GM23248 (cell line): ENCODE measurements at regions not wholly inside any gene's neighbourhood (a gene's known extent, or its start where the extent isn't known, plus 50 kb on each side); places are given as distances from the start of the nearest gene placed in this dataset.

Source experiments
- DNase-seq: peaks from one replicate; pipeline ENCODE4 v3.0.0-alpha.2; 2015
- H2AFZ ChIP-seq: fragments of 200-600 bp; sonication (generic); 2 replicates; pipeline ENCODE4 v1.6.1; 2016; ENCODE audit warnings: antibody characterized with exemption
- H3F3A ChIP-seq: fragments of 200-600 bp; sonication (generic); 2 replicates; pipeline ENCODE4 v1.6.1; 2016; ENCODE audit warnings: mild to moderate bottlenecking, antibody characterized with exemption, mixed run types; ENCODE audit not compliant: insufficient read depth
- H3K27ac ChIP-seq: fragments of 200-600 bp; sonication (generic); 2 replicates; pipeline ENCODE4 v1.5.1; 2016; ENCODE audit warnings: mild to moderate bottlenecking
- H3K27me3 ChIP-seq: fragments of 200-600 bp; sonication (generic); replicated peaks from 2 replicates; pipeline ENCODE4 v1.6.1; 2016; ENCODE audit warnings: mild to moderate bottlenecking; ENCODE audit not compliant: insufficient read depth
- H3K36me3 ChIP-seq: fragments of 200-600 bp; sonication (generic); 2 replicates; pipeline ENCODE4 v1.6.1; 2016; ENCODE audit warnings: low read depth, mild to moderate bottlenecking
- H3K4me1 ChIP-seq: fragments of 200-600 bp; sonication (generic); 2 replicates; pipeline ENCODE4 v1.6.1; 2016; ENCODE audit warnings: mild to moderate bottlenecking; ENCODE audit not compliant: insufficient read depth
- H3K4me2 ChIP-seq: fragments of 200-600 bp; sonication (generic); one replicate; pipeline ENCODE4 v1.6.1; 2016; ENCODE audit warnings: mild to moderate bottlenecking; ENCODE audit not compliant: unreplicated experiment
- H3K4me3 ChIP-seq: fragments of 200-600 bp; sonication (generic); 2 replicates; pipeline ENCODE4 v1.5.1; 2016; ENCODE audit warnings: mild to moderate bottlenecking
- H3K79me2 ChIP-seq: fragments of 200-600 bp; sonication (generic); 2 replicates; pipeline ENCODE4 v1.6.1; 2016; ENCODE audit warnings: mild to moderate bottlenecking; ENCODE audit not compliant: insufficient read depth
- H3K9ac ChIP-seq: fragments of 200-600 bp; sonication (generic); 2 replicates; pipeline ENCODE4 v1.6.1; 2016; ENCODE audit warnings: mild to moderate bottlenecking
- H3K9me2 ChIP-seq: fragments of 200-600 bp; sonication (generic); 2 replicates; pipeline ENCODE4 v1.6.1; 2016; ENCODE audit warnings: mixed run types, mild to moderate bottlenecking, moderate library complexity; ENCODE audit not compliant: insufficient read depth
- H3K9me3 ChIP-seq: fragments of 200-600 bp; sonication (generic); one replicate; pipeline ENCODE4 v1.6.1; 2017; ENCODE audit warnings: low read depth
- H4K20me1 ChIP-seq: fragments of 200-600 bp; sonication (generic); 2 replicates; pipeline ENCODE4 v1.6.0; 2016; ENCODE audit not compliant: insufficient read depth
- EZH2 ChIP-seq: fragments of 200-600 bp; sonication (generic); IDR thresholded peaks from 2 replicates; pipeline ENCODE4 v1.6.1; 2018; ENCODE audit warnings: antibody characterized with exemption, mild to moderate bottlenecking; ENCODE audit not compliant: insufficient read depth, poor library complexity, severe bottlenecking
- EZH2phosphoT487 ChIP-seq: fragments of 200-600 bp; sonication (generic); IDR thresholded peaks from 2 replicates; pipeline ENCODE4 v1.6.1; 2018; ENCODE audit warnings: antibody characterized with exemption, moderate library complexity, mild to moderate bottlenecking, low read depth; ENCODE audit not compliant: insufficient read depth
- WGBS, 2 experiments: methylation state at CpG; one replicate each; pipeline ENCODE4 v1.1.6; 2015 to 2017; ENCODE audit warnings: low lambda C conversion rate in 2 of 2, low coverage in 1 of 2; ENCODE audit errors: missing lambda C conversion rate in 2 of 2; 5-methylcytosine and 5-hydroxymethylcytosine counted together
- in situ Hi-C: fragments of 300-500 bp; cut with MboI; formaldehyde crosslinking; loops from 2 replicates; pipeline ENCODE4 v1.15.0; 2020

DNA sequence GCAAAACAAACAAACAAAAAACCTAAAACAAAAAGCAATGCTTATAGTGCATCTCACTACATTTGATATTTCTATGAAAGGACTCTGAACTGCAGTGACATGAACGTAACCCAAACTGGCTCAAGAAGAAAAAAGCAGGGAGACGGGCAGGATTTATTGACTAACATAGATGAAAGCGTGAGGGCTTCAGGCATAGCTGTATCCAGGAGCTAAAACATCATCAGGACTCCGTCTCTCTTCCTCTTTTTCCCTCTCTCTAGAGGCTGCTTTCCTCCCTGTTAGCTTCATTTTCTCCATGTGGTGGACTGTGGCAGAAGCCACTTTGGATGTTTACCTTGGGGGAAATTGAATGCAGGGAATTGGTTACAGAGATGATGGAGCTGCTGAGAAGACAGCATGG is 418.2 kb upstream of the PROK2 start:
- TF ChIP-seq EZH2 (no peak), EZH2phosphoT487 (no peak)
- H3F3A ChIP-seq, result no peaks in the 10 kb centered on the region
- H3K27me3 ChIP-seq, result peaks cover 18% of the 10 kb centered on the region; the same call in 1 of the 2 replicates
- H3K36me3 ChIP-seq, result no peaks in the 10 kb centered on the region
- H3K4me1 ChIP-seq, result no peaks in the 10 kb centered on the region
- no peaks in the 10 kb centered on the region for H3K9me2 ChIP-seq
- no peak for DNase-seq
- WGBS, 2 experiments, result 46 to 57% methylated on average over 4 of the region's 4 CpGs
- H2AFZ ChIP-seq, result no peak overlapping the region
- in situ Hi-C loops, result no loop called here
- no peak overlapping the region for H3K4me2 ChIP-seq
- H3K9ac ChIP-seq, result no peak overlapping the region
- H3K79me2 ChIP-seq, result no peaks in the 10 kb centered on the region
- no peak overlapping the region for H3K4me3 ChIP-seq
- no peaks in the 10 kb centered on the region for H4K20me1 ChIP-seq
- no peaks in the 10 kb centered on the region for H3K9me3 ChIP-seq
- no peak overlapping the region for H3K27ac ChIP-seq

DNA sequence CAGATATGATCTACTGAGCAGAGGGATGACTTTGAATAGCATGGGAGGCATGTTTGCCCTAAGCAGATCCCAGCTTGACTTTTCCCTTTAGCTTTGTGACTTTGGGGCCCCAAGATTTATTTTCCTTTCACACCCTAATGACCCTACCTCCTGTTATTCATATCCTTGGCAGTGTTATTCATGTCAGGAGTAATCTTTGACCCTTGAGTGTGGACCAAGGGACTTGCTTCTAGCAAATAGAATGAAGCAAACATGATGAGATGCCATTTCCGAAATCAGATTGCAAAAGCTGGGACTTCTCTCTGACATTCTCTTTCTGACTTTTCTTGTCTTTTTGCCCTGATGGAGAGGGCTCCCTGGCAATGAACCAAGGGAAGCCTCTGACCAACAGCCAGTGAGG is 415.4 kb upstream of the PROK2 start:
- no peak for DNase-seq
- H3K4me3 ChIP-seq, result no peak overlapping the region
- H3K9ac ChIP-seq, result no peak overlapping the region
- H3K27me3 ChIP-seq, result peaks cover 14% of the 10 kb centered on the region; the same call in 1 of the 2 replicates
- H3K4me2 ChIP-seq, result no peak overlapping the region
- H3K4me1 ChIP-seq, result no peaks in the 10 kb centered on the region
- no peaks in the 10 kb centered on the region for H3F3A ChIP-seq
- H3K36me3 ChIP-seq, result no peaks in the 10 kb centered on the region
- 47 to 52% methylated on average over 1 of the region's 1 CpG for WGBS, 2 experiments
- no peak overlapping the region for H2AFZ ChIP-seq
- H3K9me3 ChIP-seq, result no peaks in the 10 kb centered on the region
- H4K20me1 ChIP-seq, result no peaks in the 10 kb centered on the region
- TF ChIP-seq EZH2phosphoT487 (no peak), EZH2 (no peak)
- in situ Hi-C loops, result no loop called here
- H3K79me2 ChIP-seq, result no peaks in the 10 kb centered on the region
- H3K9me2 ChIP-seq, result no peaks in the 10 kb centered on the region
- H3K27ac ChIP-seq, result no peak overlapping the region

DNA sequence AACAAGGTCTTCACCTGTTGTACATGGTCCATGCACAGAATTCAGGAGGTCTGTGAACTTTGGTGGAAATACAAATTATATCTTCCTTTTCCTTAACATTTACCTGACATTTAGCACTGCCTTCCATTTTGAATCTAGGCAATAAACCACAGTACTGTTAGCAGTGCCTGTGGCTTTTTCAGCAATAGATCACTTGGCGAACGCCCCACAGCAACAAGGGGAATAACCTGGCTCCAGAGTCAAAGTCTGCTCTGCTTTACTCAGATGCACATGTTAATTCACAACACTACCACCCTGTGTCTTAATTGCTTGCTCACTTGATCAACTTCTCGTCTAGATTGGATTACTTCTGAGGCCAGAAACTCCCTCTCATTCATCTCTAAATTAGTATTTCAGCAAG is 414.6 kb upstream of the PROK2 start:
- no peak for DNase-seq
- in situ Hi-C loops, result no loop called here
- Histone ChIP-seq H3F3A (no peaks in the 10 kb centered on the region), H3K27ac (no peak overlapping the region), H3K27me3 (peaks cover 12% of the 10 kb centered on the region; the same call in 1 of the 2 replicates), H3K9me3 (no peaks in the 10 kb centered on the region), H4K20me1 (no peaks in the 10 kb centered on the region), H3K4me2 (no peak overlapping the region), H2AFZ (no peak overlapping the region), H3K9ac (no peak overlapping the region), H3K4me1 (no peaks in the 10 kb centered on the region), H3K36me3 (no peaks in the 10 kb centered on the region), H3K79me2 (no peaks in the 10 kb centered on the region), H3K4me3 (no peak overlapping the region), H3K9me2 (no peaks in the 10 kb centered on the region)
- WGBS, 2 experiments, result 32 to 49% methylated on average over 3 of the region's 3 CpGs
- TF ChIP-seq EZH2 (no peak), EZH2phosphoT487 (no peak)

DNA sequence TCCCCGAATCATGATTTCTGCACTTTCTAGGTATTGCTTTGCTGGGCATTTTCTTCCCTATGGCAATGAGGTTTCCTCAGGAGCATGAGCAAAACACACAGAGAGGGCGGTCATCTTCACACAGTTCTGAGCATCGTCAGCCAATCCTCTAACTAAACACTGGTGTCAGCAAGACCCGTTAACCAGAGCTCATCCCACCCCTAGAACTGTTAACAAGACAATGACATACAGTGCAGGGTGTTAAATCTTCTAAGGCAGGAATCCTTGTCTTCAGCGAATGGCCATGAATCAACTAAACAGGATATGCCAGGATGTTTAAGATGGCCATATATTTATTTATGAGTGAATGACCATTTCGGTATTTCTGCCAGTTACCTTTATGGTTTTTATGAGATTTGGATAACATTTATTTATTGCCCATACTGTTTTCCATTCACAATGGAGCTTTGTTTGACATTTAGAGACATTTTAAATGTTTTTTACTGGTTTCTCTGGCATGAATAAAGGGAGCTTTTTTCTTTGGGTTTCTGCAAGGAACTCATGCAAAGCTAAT is 411.5 kb upstream of the PROK2 start:
- no peak for DNase-seq
- Histone ChIP-seq H4K20me1 (no peaks in the 10 kb centered on the region), H3K36me3 (no peaks in the 10 kb centered on the region), H3K4me1 (no peaks in the 10 kb centered on the region), H3K4me2 (no peak overlapping the region), H3K27me3 (peaks cover 4% of the 10 kb centered on the region; the same call in 1 of the 2 replicates), H3K4me3 (no peak overlapping the region), H3K9ac (no peak overlapping the region), H3K9me2 (no peaks in the 10 kb centered on the region), H3F3A (no peaks in the 10 kb centered on the region), H2AFZ (no peak overlapping the region), H3K79me2 (no peaks in the 10 kb centered on the region), H3K9me3 (no peaks in the 10 kb centered on the region), H3K27ac (no peak overlapping the region)
- in situ Hi-C loops, result no loop called here
- 82 to 86% methylated on average over 6 of the region's 6 CpGs for WGBS, 2 experiments
- TF ChIP-seq EZH2 (no peak), EZH2phosphoT487 (no peak)

DNA sequence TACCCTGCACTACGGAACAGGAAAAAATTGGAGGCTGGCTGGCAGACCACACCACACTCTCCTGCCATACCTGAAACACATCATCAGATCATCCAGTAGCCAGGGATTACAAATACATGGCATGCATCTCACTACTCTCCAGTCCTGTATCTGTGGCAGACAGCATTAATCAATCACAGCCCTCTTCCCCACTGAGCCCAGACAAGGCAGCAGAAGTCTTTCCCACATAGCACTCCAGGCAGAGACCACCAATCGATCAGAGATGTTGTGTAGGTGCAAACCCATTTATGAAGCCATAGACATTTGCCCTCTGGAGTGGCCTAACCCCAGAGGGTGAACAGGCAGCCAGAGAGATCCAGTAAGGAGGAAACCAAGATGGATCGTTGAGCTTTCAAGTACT is 410.9 kb upstream of the PROK2 start:
- TF ChIP-seq EZH2phosphoT487 (no peak), EZH2 (no peak)
- in situ Hi-C loops, result no loop called here
- WGBS, 2 experiments, result 69 to 77% methylated on average over 3 of the region's 3 CpGs
- DNase-seq, result no peak
- H3K79me2 ChIP-seq, result no peaks in the 10 kb centered on the region
- H3K36me3 ChIP-seq, result no peaks in the 10 kb centered on the region
- H3K4me2 ChIP-seq, result no peak overlapping the region
- no peak overlapping the region for H3K9ac ChIP-seq
- H3K9me2 ChIP-seq, result no peaks in the 10 kb centered on the region
- H2AFZ ChIP-seq, result no peak overlapping the region
- no peaks in the 10 kb centered on the region for H3K9me3 ChIP-seq
- H3K27me3 ChIP-seq, result peaks cover 4% of the 10 kb centered on the region; the same call in 1 of the 2 replicates
- no peaks in the 10 kb centered on the region for H4K20me1 ChIP-seq
- H3K4me1 ChIP-seq, result no peaks in the 10 kb centered on the region
- H3F3A ChIP-seq, result no peaks in the 10 kb centered on the region
- H3K4me3 ChIP-seq, result no peak overlapping the region
- H3K27ac ChIP-seq, result no peak overlapping the region
